Urothelium cell line (cell line): ENCODE measurements at regions not wholly inside any gene's neighbourhood (a gene's known extent, or its start where the extent isn't known, plus 50 kb on each side); places are given as distances from the start of the nearest gene placed in this dataset.

Experiments used
- DNase-seq: peaks from one replicate; pipeline ENCODE4 v3.0.0; 2011; ENCODE audit warnings: low spot score, mixed read lengths
- FAIRE-seq: peaks from 2 replicates; lab custom pipeline; 2011; peaks lifted over from hg19 to GRCh38; lab: Jason Lieb, UNC

GRCh38 chr2:236712304-236712703, 142.7 kb downstream of the ACKR3 start:
- FAIRE-seq = no peak
- DNase-seq = no peak

GRCh38 chr2:236712961-236713673, 143.5 kb downstream of the ACKR3 start:
- DNase-seq (no peak), FAIRE-seq (no peak)

GRCh38 chr2:236714080-236714479, 144.5 kb downstream of the ACKR3 start:
- no peak for FAIRE-seq
- peak; percentile 46 for DNase-seq

GRCh38 chr2:236715077-236715476, 145.5 kb downstream of the ACKR3 start:
- FAIRE-seq (no peak), DNase-seq (no peak)

GRCh38 chr2:236715491-236715961, 145.9 kb downstream of the ACKR3 start:
- no peak for FAIRE-seq

GRCh38 chr2:236717120-236717519, 147.5 kb downstream of the ACKR3 start:
- DNase-seq = no peak
- FAIRE-seq = no peak

More at GRCh38 chr2:236715491-236715961, 145.9 kb downstream of the ACKR3 start:
- no peak for DNase-seq

GRCh38 chr2:236717729-236718128, 148.1 kb downstream of the ACKR3 start:
- DNase-seq (no peak), FAIRE-seq (no peak)

- DNase-seq = peak; percentile 40
- FAIRE-seq = no peak
These were observed 148.8 kb downstream of the ACKR3 start for GRCh38 chr2:236718207-236718992.

GRCh38 chr2:236719192-236719635, 149.6 kb downstream of the ACKR3 start:
- DNase-seq (no peak), FAIRE-seq (no peak)

GRCh38 chr2:236720974-236721540, 151.4 kb downstream of the ACKR3 start:
- DNase-seq = no peak
- no peak for FAIRE-seq

- DNase-seq = no peak
- no peak for FAIRE-seq
These were observed 154.6 kb downstream of the ACKR3 start for GRCh38 chr2:236724200-236724599.

GRCh38 chr2:236726701-236727450, 157.3 kb downstream of the ACKR3 start:
- no peak for DNase-seq
- FAIRE-seq = no peak

GRCh38 chr2:236728916-236729670, 159.5 kb downstream of the ACKR3 start:
- FAIRE-seq (no peak), DNase-seq (no peak)

- FAIRE-seq (no peak), DNase-seq (no peak)
These were observed 160.8 kb downstream of the ACKR3 start for GRCh38 chr2:236730393-236730792.

- FAIRE-seq (no peak), DNase-seq (no peak)
These were observed 162.3 kb downstream of the ACKR3 start for GRCh38 chr2:236731767-236732580.

- FAIRE-seq = no peak
- DNase-seq = no peak
These were observed 163.5 kb downstream of the ACKR3 start for GRCh38 chr2:236733156-236733555.

GRCh38 chr2:236735825-236736238, 166.2 kb downstream of the ACKR3 start:
- FAIRE-seq = no peak
- DNase-seq = no peak

GRCh38 chr2:236738030-236738429, 168.4 kb downstream of the ACKR3 start:
- DNase-seq (no peak), FAIRE-seq (no peak)

GRCh38 chr2:236738896-236739295, 169.3 kb downstream of the ACKR3 start:
- FAIRE-seq = no peak

More at GRCh38 chr2:236738896-236739295, 169.3 kb downstream of the ACKR3 start:
- no peak for DNase-seq
